Transverse colon (tissue), 4 donors: ENCODE measurements at regions not wholly inside any gene's neighbourhood (a gene's known extent, or its start where the extent isn't known, plus 50 kb on each side); places are given as distances from the start of the nearest gene placed in this dataset.

ENCODE experiments used
- DNase-seq: peaks from one replicate; pipeline ENCODE4 v3.0.0-alpha.2; 2019
- H3K27ac ChIP-seq, 4 donors: fragments of 200-600 bp; sonication (generic); 2 replicates each; pipeline ENCODE4 v1.5.1; 2016 to 2018; ENCODE audit warnings: inconsistent platforms in 4 of 4
- H3K27me3 ChIP-seq: fragments of 200-600 bp; sonication (generic); 2 replicates; pipeline ENCODE4 v1.5.1; 2017; ENCODE audit warnings: inconsistent platforms
- H3K36me3 ChIP-seq, 4 donors: fragments of 200-600 bp; sonication (generic); 2 replicates each; pipeline ENCODE4 v1.5.1; 2017 to 2019; ENCODE audit warnings: inconsistent platforms in 4 of 4
- H3K4me1 ChIP-seq, 4 donors: fragments of 200-600 bp; sonication (generic); 2 replicates each; pipeline ENCODE4 v1.5.1; 2017 to 2020; ENCODE audit warnings: inconsistent platforms in 4 of 4
- H3K4me3 ChIP-seq, 4 donors: fragments of 200-600 bp; sonication (generic); 1 replicate in 1 of 4; 2 replicates in 3 of 4; pipeline versions ENCODE4 v1.5.1 to v1.6.1; 2017 to 2019; ENCODE audit warnings: inconsistent platforms in 4 of 4
- H3K9me3 ChIP-seq, 2 donors: fragments of 200-600 bp; sonication (generic); 2 replicates each; pipeline ENCODE4 v1.5.1; 2017 to 2019; ENCODE audit warnings: inconsistent platforms in 2 of 2
- EP300 ChIP-seq: sonication (generic); formaldehyde crosslinking; IDR thresholded peaks from one replicate; pipeline ENCODE4 v1.6.1; 2017; ENCODE audit warnings: antibody characterized with exemption, low read depth
- POLR2A ChIP-seq: fragments of 450-650 bp; IDR thresholded peaks from one replicate; pipeline ENCODE4 v1.6.1; 2016; ENCODE audit warnings: antibody characterized with exemption, mild to moderate bottlenecking, moderate library complexity
- POLR2AphosphoS5 ChIP-seq, 3 donors: sonication (generic); formaldehyde crosslinking; IDR thresholded peaks; one replicate each; pipeline ENCODE4 v1.6.1; 2016; ENCODE audit warnings: antibody characterized with exemption in 3 of 3
- whole genome bisulfite sequencing, 2 donors: methylation state at CpG; one replicate each; pipeline ENCODE4 v1.1.5; 2018; ENCODE audit warnings: low coverage in 1 of 2; 5-methylcytosine and 5-hydroxymethylcytosine counted together
- in situ Hi-C, 4 donors: fragments of 200-750 bp; cut with MboI; loops; one replicate each; pipeline versions ENCODE4 v1.15.0 to v1.15.1; 2017; ENCODE audit warnings: low sequenced_read_pairs in 3 of 4, low pct_ligation_motif_present in 1 of 4, low pct_unique_long_range_greater_than_20kb in 1 of 4
- intact Hi-C: fragments of 100-400 bp; cut with DNase I; formaldehyde crosslinking; loops from one replicate; pipeline ENCODE4 v1.15.1; 2023; ENCODE audit warnings: low total_unique reads
- TF ChIP-seq, protein P1 (sequence below), 5 experiments: fragments of 200-600 bp in 3 of 5; fragments of 450-650 bp in 2 of 5; sonication (generic) in 3 of 5; IDR thresholded peaks; 1 replicate in 2 of 5; 2 replicates in 3 of 5; pipeline ENCODE4 v1.5.1; 2016 to 2017; ENCODE audit warnings: antibody characterized with exemption in 5 of 5, inconsistent platforms in 3 of 5, mild to moderate bottlenecking in 2 of 5, moderate library complexity in 1 of 5

DNA sequence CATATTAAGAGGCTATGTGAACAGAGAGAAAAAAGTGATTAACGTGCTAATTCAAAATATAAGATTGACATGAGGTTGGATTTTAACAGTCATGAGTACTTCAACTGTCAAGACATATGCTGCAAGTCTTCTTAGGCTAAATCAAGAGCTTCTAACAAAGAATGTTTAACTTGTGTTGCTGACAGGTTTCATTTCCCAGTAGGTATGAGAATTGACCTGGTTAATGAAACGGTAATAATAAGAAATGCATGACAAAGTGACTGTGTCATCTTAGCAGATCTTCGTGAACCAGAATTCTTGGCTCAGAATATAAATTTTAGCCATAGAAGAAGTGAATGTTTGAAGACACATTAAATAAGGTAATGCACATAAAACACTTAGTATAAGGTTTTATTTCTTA is 132.6 kb upstream of the PTGFR start:
- Histone ChIP-seq H3K27me3 (no peaks in the 10 kb centered on the region), H3K4me3 (no peak overlapping the region), H3K4me1 (no peaks in the 10 kb centered on the region), H3K36me3 (no peaks in the 10 kb centered on the region), H3K9me3 (no peaks in the 10 kb centered on the region), H3K27ac (no peak overlapping the region)
- intact Hi-C loops: no loop called here
- in situ Hi-C loops: no loop called here
- DNase-seq: no peak
- WGBS, 2 donors: 83 to 88% methylated on average over 3 of the region's 3 CpGs
- TF ChIP-seq POLR2AphosphoS5 (IDR thresholded peaks at IDR 0.05) (no peak), POLR2A (no peak), EP300 (no peak)
- TF ChIP-seq, protein P1, sequence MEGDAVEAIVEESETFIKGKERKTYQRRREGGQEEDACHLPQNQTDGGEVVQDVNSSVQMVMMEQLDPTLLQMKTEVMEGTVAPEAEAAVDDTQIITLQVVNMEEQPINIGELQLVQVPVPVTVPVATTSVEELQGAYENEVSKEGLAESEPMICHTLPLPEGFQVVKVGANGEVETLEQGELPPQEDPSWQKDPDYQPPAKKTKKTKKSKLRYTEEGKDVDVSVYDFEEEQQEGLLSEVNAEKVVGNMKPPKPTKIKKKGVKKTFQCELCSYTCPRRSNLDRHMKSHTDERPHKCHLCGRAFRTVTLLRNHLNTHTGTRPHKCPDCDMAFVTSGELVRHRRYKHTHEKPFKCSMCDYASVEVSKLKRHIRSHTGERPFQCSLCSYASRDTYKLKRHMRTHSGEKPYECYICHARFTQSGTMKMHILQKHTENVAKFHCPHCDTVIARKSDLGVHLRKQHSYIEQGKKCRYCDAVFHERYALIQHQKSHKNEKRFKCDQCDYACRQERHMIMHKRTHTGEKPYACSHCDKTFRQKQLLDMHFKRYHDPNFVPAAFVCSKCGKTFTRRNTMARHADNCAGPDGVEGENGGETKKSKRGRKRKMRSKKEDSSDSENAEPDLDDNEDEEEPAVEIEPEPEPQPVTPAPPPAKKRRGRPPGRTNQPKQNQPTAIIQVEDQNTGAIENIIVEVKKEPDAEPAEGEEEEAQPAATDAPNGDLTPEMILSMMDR (IDR thresholded peaks at IDR 0.05): no peak

DNA sequence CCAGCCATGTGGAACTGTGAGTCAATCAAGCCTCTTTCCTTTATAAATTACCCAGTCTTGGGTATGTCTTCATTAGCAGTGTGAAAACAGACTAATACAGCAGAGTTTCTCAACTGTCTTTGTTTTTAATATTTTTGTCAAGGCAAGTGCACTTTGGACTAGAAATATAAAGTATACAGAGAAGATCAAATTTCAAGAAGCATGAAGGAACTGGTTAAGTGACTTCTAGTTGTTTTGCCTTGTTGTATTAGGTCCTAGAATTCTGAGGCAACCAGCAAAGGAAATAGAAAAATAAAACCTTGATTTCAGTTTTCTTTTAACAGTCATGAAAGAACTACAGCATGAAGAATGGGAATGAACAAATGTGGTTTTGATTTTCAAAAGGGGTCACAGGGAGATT is 131.1 kb upstream of the PTGFR start:
- TF ChIP-seq EP300 (no peak), POLR2AphosphoS5 (IDR thresholded peaks at IDR 0.05) (no peak), POLR2A (no peak)
- TF ChIP-seq, protein P1 (IDR thresholded peaks at IDR 0.05): no peak
- in situ Hi-C loops: no loop called here
- H3K36me3 ChIP-seq: no peaks in the 10 kb centered on the region
- no peaks in the 10 kb centered on the region for H3K27me3 ChIP-seq
- no peak for DNase-seq
- H3K4me1 ChIP-seq: no peaks in the 10 kb centered on the region
- H3K27ac ChIP-seq: no peak overlapping the region
- H3K4me3 ChIP-seq: no peak overlapping the region
- H3K9me3 ChIP-seq: no peaks in the 10 kb centered on the region
- intact Hi-C loops: no loop called here

DNA sequence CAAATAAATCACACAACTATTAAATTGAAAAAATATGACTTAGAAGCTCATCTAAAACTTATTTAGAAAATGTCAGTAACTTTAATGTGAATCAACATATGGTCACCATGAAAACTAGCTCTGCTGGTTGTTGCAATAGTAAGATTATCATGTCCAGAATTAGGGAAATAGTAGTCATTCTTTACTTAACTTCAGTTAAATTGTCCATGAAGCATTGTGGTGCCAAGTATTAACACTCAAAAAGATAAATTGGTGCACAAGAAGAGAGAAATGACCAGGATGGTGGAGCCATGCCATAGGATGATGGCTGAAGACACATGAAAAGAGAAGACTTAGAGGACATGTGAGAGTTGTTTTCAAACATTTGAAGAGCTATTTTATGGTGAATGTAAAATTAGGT is 130.2 kb upstream of the PTGFR start:
- no peaks in the 10 kb centered on the region for H3K36me3 ChIP-seq
- no peak overlapping the region for H3K27ac ChIP-seq
- H3K9me3 ChIP-seq: no peaks in the 10 kb centered on the region
- intact Hi-C loops (no loop called here), in situ Hi-C loops (no loop called here)
- H3K27me3 ChIP-seq: no peaks in the 10 kb centered on the region
- TF ChIP-seq, protein P1 (IDR thresholded peaks at IDR 0.05): no peak
- TF ChIP-seq POLR2A (no peak), POLR2AphosphoS5 (IDR thresholded peaks at IDR 0.05) (no peak), EP300 (no peak)
- H3K4me3 ChIP-seq: no peak overlapping the region
- DNase-seq: no peak
- no peaks in the 10 kb centered on the region for H3K4me1 ChIP-seq

DNA sequence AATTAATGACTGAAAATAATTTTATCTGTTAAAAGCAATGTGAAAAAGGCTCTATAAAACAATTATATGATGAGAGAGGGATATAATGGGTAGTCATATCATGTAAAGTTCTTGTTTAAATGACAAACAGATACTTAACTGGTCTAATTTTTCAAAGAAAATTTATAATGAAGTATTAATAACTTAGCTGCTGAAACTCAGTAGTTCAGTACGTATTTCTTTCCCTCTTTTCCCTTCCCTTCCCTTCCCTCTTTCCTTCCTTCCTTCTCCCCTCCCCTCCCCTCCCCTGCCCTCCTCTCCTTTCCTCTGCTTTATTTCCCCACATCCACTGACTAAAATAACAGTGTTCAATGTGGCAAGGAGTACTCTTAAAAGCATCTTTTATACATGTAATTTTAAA is 123.1 kb upstream of the PTGFR start:
- Histone ChIP-seq H3K4me3 (no peak overlapping the region), H3K36me3 (no peaks in the 10 kb centered on the region), H3K27ac (no peak overlapping the region), H3K4me1 (no peaks in the 10 kb centered on the region), H3K27me3 (no peaks in the 10 kb centered on the region), H3K9me3 (no peaks in the 10 kb centered on the region)
- WGBS, 2 donors: 75 to 84% methylated on average over 1 of the region's 1 CpG
- DNase-seq: no peak
- TF ChIP-seq POLR2AphosphoS5 (IDR thresholded peaks at IDR 0.05) (no peak), POLR2A (no peak), EP300 (no peak)
- intact Hi-C loops: no loop called here
- in situ Hi-C loops: no loop called here

DNA sequence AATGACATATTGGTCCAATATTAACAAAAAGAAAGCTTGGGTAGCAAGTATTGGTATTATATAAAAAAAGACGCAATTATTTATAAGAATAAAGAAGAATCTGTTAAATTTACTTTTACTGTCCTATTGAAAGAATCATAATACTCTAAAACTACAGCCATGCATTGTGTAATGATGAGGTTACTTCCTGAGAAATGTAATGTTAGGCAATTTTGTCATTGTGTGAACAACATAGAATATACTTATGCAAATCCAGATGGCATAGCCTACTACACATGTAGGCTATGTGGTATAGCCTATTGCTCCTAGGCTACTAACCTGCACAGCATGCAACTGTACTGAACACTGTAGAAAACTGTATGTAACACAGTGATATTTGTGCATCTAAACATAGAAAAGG is 121.2 kb upstream of the PTGFR start:
- Histone ChIP-seq H3K4me1 (no peaks in the 10 kb centered on the region), H3K9me3 (no peaks in the 10 kb centered on the region), H3K27ac (no peak overlapping the region), H3K27me3 (no peaks in the 10 kb centered on the region), H3K36me3 (no peaks in the 10 kb centered on the region), H3K4me3 (no peak overlapping the region)
- TF ChIP-seq, protein P1 (IDR thresholded peaks at IDR 0.05): no peak
- no peak for TF ChIP-seq POLR2A
- 83 to 94% methylated on average over 1 of the region's 1 CpG for WGBS, 2 donors
- intact Hi-C loops: no loop called here
- in situ Hi-C loops: no loop called here
- DNase-seq: no peak
